NCI-H128 (cell line): ENCODE measurements at regions not wholly inside any gene's neighbourhood (a gene's known extent, or its start where the extent isn't known, plus 50 kb on each side); places are given as distances from the start of the nearest gene placed in this dataset.

Source experiments
- DNase-seq: peaks from one replicate; lab custom pipeline; 2025; ENCODE audit not compliant: unreplicated experiment; lab: John Stamatoyannopoulos, UW

DNA sequence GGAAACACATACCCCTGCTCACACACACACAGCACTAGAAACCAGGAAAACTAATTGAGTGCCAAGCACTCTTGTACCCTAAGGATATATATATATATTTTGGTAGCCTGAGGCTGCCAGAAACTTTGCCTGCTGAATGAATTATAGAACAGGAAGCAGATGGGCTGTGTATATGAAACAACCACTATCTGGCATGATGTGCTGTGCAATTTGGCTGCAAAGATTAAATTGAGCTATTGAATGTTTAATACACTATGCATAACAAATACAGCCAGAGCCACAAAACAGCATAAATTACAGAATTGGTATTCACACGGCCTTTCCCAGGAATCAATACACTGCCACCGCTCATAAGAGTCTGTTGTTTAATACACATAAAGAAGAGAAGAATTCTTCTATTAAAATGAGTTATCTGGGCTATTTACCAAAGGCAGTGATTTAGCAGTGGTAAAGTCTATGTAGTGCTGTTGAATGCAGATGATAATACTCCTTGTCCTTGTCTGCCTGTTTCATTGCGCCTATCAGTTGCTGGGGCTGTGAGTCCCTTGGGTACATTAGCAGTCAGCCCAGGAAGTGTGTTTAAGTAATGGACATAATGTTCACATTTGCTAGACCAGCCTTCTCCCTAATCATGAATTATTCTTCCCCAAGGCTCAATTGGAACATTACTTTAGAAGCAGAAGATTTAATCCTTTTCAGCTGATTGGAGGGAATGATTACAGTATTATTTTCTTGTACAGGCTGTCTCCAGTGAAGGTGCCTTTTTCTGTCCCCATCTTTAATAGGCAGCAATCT, 294.3 kb downstream of the TLE1 start:
- DNase-seq: no peak

- no peak for DNase-seq
Measured at GRCh38 chr9:81393985-81394811, 295.1 kb downstream of the TLE1 start.

- DNase-seq: no peak
Measured at GRCh38 chr9:81391457-81391825, 297.9 kb downstream of the TLE1 start.

DNA sequence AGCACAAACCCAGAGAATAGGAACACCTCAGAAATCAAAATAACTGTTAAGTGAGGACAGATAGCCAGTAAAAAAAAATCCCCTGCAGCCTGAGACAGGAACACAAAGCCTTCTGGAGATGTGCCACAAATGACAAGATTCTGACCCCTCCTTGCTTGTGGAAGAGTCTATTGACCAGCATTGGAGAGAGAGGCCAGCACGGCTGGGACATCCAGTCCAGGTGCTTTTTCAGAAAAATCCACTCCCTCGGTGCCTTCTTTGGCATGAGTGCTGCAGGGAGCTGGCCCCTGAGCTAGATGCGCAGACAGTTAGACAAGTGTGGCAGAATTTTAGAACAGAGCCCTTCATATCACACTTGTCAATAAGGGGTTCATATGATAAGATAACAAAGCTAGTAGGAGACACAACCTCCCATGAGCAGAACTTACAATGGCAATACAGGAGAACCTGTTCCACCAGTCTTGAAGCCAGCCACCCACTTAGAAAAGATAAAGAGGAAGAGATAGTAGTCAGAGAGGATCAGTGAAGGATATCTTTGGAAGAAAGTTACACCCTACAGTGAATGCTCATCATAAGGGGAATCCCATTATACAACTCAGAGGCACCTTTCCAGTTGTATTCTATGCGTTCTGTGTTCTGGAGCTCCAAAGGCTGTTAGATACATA, 298.4 kb downstream of the TLE1 start:
- DNase-seq: no peak

GRCh38 chr9:81389569-81389993, 299.8 kb downstream of the TLE1 start:
- DNase-seq: no peak

GRCh38 chr9:81388831-81389230, 300.5 kb downstream of the TLE1 start:
- DNase-seq: no peak

DNA sequence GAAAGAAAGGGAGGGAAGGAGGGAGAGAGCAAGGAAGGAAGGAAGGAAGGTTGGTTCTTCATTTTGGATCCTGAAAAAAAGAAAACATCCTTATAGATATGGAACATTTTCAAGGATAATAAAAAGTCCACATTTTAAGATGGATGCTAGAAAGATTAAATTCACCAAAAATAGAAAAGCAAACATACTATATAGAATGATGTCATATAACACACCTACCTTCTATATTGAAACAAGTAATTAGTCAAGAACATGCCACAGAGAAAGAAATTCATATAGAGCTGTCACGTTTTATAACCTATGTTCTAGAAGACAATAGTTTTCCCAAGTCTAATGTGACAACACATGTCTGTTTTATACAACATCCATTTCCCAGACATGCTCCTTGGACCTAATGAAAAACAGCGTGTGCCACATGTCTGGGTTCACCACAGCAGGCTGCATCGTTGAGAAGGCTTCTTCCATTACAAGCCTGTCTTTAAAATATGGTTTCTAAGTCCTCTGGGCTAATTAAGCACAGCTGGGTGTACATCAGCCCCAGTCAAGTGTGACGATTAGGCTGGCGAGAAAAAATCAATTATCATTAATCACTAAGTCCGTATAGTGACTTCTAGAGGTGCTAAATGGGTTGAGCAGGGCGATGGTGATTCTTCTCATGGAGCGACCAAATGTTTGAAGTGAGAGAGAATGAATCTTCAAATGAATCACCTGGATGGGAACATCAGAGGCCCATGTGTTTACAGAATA, 301.8 kb downstream of the TLE1 start:
- no peak for DNase-seq

DNA sequence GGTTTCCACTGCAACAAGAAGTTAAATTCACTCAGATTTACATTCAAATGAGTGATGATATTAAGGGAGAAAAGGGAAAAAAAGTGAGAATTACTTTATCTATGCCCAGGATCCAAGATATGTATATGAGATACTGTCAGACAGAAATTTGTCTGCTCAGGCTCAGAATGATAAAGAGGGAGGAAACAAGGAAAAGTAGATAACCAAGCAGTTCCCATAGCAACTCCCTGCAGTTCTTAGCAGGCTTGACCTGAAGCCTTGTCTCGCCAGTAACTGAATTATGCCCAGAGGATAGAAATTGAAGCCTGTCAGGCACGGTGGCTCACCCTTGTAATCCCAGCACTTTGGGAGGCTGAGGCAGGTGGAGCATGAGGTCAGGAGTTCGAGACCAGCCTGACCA, 304.4 kb downstream of the TLE1 start:
- DNase-seq: no peak

DNA sequence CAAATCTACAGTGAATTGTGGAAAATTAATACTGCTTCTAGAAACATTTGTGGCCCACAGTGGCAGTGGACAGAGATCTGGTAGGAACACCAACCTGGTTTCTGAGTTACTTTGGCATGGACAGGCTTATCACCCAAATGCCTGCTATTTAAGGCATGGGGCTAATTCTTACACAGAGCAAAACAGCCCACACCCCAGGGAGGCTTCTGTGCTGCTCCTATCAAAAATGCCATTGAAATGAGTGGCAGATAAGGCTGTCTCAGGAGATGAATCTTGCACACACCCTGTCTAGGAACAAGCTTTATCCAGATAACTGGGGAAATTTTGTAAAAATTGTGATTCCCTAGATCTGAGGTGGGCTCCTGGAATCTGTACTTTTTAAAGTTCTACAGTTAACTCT, 307.1 kb downstream of the TLE1 start:
- no peak for DNase-seq

DNA sequence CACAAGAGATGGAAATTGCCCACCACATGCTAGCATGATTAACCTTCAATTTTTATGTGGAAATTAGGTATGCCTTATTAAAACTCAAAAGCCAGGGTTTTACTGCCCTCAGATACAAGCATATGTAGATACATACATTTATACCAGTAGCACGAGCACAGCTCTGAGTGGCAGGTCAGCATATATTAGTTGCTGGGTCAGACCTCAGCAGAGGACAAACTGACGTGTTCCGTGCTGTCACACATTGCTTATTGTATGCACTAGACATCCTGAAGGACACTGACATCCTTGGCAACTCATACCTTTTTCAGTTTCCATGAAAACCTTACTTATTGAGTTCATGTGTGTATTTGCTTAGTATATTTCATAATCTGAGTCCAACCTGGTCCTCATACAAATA, 307.7 kb downstream of the TLE1 start:
- DNase-seq: no peak

DNA sequence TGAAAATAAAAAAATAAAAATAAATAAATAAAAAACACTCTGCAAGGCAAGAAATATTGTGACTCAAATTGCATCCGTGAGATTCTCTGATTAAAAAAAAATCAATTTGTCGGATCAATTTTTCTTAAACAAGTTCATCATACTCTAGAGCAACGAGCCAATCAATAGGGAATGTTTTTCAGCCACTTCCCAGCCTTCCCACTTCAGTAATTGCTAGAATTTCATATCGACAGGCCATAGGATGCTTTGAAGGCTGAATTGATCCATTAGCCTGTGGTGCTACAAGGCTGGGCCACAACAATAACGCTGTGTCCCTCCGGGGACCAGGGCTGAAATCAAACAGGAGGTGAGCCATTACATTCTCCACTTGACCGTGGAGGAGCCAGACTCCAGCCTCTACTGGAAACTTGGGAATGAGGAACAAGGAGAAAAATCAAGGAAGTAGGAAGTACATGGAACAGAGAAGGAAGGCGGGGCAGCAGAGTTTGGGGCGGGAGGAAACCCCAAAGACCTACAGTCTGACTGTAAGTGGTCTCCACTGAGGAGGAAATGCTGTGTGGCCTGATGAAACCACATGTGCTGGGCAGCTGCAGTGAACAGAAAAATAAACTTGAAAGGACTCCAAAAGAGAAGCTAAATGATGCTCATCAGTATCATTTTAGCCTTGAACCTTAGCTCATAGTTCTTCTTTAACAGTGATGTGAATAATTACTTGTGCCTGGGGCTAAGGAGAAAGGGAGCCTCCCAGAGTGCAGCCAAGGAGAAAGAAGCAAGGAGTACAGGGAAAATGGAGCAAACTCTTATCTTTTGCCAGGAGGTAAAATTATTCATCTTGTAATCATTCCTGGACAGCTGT, 308.6 kb downstream of the TLE1 start:
- no peak for DNase-seq

DNA sequence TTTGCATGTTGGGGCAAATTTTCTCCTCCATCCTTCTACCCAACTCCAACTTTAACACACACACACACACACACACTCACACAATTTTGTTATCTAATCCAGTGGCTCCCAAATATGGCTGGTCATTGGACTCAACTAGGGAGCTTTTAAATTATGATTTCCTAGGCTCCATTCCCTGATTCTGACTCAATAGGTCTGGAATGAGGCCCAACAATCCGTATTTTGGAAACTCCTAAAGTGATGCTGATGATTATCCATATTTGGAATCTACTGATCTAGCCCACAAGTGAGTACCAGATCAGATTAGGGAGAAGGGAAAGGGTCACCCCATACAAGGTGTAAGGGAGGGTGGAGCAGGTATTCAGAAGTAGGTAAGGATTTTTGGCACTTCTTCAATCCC, 309.7 kb downstream of the TLE1 start:
- DNase-seq: no peak

- no peak for DNase-seq
Measured at GRCh38 chr9:81377921-81378320, 311.4 kb downstream of the TLE1 start.

DNA sequence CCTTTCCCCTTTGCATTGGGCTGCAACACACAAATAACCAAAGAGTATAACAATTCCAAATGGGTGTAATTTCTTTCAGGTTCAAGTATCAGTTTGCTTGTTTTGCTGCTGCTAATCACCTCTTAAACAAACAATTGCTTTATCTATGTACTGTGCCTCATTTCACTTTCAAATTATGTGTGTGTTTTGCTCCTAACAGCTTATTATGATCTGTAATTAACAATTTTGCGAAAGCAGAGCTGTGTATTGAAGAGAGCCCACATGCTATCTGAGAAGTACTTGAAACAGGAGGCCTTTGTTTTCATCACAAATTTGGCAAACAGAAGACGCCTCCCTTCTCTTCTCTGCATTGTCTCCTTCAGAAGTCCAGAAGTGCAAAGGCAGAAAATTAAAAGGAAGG, 312.0 kb downstream of the TLE1 start:
- DNase-seq: no peak

GRCh38 chr9:81375187-81376100, 313.9 kb downstream of the TLE1 start:
- DNase-seq: no peak

GRCh38 chr9:81374459-81375186, 314.7 kb downstream of the TLE1 start:
- no peak for DNase-seq

GRCh38 chr9:81373294-81373693, 316.1 kb downstream of the TLE1 start:
- no peak for DNase-seq

GRCh38 chr9:81372628-81373191, 316.6 kb downstream of the TLE1 start:
- no peak for DNase-seq
